ENCODE measurements at regions not wholly inside any gene's neighbourhood (a gene's known extent, or its start where the extent isn't known, plus 50 kb on each side); places are given as distances from the start of the nearest gene placed in this dataset.
A peak's percentile ranks its signal among the peaks of the same experiment; 100 is the strongest.

DNA sequence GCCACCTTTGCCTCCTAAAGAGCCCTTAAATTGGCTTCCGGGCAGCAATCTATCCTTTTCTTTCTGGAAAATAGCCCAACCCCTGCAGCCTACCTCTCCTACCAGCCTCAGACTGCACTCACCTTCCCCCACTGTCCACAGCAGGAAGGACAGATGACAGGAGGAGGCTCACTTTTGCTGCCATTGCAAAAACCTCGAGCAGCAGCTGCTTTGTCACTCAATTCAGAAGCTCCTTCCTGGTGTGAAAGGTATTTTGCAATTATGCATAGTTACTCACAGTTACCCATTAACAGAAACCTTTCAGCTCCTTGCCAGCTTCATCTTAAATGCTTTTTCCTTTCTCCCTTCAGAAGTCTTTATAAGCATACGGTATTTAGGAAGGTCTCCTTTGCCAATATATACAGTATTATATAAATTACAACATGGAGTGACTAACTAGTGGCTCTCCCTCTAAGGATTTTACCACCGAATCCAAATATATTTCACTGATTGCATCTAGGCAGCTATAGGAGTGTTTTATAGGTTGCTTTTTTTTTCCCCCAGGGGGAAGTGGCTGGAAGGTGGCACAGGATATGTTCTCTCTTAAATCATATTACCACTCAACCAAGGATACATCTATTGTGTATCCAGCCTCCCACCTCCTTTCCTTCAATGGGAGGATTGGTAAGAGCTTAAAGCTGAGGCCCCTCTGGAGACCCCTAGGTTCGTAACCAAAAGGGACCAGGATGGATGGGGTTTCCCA lies 142.1 kb upstream of the IPO9 start:
- no peak for DNase-seq (ENCODE audit: low read depth in 2 of 2)

DNA sequence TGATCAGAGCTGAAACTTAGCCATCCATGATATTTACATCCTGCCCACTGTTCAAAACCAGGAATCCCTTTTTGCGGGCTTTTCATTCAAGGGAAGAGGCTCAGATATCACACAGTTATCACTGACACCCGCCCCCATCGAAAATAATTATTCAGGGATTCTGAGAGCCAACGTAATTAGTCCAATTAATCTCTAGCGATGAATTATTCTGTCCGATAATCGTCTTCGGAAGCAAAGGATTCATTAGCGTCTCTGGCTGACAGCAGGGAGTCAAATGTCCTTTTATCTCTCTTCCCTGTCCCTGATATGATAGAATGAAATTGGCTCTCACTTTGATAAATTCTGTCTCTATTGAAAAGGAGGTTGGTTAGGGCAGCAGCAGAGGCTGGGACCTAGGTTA lies 140.4 kb upstream of the IPO9 start:
- DNase-seq (ENCODE audit: low read depth in 2 of 2) = no peak

DNA sequence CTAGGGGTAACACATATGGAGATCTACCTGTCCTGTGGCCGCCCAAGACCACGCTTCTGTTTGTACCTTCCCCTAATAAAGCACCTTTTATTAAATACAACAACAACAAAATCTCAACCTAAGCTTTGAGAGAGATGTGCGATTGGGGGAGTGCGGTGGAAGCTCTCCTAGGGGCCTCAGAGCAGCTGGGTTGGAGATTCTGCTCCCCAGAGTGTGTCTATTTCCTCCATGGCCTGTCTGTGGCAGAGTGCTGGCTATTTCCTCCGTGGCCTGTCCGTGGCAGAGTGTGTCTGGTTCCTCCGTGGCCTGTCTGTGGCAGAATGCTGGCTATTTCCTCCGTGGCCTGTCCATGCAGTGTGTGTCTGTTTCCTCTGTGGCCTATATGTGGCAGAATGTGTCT lies 139.3 kb upstream of the IPO9 start:
- DNase-seq (ENCODE audit: low read depth in 2 of 2) = no peak

DNA sequence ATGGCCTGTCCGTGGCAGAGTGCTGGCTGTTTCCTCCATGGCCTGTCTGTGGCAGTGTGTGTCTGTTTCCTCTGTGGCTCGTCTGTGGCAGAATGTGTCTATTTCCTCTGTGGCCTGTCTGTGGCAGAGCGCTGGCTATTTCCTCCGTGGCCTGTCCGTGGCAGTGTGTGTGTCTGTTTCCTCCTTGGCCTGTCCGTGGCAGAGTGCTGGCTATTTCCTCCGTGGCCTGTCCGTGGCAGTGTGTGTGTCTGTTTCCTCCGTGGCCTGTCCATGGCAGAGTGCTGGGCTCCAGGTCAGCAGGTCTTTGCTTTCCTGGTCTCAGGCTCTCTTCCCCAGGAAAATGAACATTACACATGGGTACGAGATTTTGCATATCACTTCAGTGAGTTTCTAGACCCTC lies 138.4 kb upstream of the IPO9 start:
- no peak for DNase-seq (ENCODE audit: low read depth in 2 of 2)

DNA sequence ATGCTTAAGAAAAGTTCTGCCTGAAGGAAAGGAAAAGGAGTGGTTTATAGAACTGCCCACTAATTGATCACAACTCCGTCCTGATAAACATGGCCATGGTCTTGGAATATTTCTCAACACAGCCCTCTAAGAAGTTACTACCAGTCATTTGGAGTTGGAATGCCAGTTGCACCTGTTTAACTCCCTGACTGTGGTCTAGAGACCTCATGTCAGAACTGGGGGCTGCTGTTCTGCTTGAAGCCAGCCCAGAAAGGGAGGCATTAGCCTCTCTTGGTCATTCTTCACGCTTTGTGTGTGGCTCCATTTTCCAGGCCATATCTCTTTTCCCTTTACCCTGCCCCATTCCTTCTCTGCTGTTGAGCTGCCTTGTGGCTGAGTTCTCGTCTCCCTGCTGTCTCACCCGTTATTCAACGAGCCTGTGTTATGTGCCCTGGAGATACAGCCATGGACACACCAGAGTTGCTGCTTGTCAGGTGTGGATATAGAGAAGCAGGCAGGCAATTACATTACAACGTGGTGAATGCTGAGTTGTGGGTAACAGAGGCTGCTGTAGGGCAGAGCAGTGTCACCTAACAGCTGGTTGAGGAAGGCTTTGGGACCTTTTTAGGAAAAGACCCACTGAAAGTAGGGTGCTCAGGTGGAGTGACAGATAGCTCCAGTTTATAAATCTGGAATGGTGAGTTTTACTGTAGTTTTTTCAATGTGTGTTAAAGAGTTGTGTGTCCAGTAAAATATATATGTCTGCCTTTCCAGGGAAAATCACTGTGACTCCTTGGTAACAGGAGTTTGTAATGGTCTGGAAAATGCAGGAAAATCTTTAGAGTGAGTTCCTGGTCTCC lies 137.0 kb upstream of the IPO9 start:
- no peak for DNase-seq (ENCODE audit: low read depth in 2 of 2)

DNA sequence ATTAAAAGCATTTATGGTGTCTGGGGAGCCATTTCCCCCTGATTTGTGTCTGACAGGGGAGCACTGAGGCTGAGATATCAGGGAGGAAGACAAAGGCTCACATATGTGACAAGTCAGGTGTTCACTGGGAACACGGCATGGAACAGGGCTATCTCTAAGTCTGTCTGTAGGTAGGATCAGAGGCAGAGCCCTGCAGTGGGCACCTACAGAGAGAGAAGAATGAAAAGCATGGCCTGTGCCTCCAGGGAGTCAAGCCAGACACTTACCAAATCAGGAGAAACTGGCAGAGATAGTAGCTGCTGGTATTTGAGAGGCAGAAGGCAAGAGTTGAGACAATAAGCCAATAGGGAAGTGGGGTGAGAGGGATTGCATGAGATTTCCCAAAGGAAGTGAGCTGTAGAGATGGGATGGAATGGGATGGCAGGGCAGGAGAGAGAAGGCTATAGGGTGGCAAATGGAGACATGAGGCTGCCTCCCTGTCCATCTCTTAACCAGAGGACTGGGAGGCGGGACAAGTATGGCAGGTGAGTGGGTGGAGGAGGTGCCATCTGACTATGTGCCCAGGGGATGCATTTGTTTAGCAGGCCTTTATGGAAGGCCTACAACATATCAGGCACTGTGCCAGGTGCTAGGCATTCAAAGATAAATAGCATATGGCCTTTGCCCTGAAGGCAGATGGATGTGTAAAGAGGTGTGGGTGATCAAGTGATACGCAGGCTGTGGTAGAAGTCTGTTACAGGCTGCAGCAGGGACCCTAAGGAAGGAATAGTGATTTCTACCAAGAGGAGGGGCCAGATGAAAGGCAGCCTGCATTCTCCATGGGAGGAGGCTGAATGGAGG lies 136.2 kb upstream of the IPO9 start:
- no peak for DNase-seq (ENCODE audit: low read depth in 2 of 2)

DNA sequence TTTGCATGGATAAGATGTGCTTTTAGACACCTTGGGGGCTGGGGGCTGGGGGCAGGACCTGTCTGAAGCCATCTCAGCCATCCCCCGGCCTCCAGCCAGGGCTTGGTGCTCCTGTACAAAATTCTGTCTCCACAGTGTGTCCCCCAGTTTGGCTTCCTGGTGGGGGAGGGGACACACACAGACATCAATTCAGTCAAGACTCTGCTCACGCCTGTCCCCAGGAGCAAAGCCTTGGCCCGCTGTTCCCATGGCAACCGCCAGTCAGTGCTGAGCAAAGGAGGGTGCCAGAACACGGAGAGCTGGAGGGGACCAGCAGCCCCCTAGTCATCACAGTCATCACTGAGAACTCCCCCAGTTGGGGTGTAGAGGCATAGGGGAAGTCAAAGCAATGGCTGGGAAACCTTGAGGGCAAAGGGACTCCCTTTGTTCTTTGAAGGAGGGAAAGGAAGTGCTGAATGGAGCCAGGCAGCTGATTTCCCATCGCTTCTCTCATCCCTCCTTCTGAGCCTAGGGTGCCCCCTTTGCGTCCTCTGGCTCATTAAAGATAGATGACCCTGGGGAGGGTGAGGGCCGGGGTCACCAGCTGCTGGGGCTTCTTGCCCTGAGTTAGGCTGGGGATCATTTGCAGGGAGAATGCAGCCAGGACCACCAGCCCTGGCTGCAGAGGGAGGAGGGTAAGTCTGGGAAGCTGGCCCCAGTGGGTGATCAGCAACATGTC lies 134.9 kb upstream of the IPO9 start:
- DNase-seq (ENCODE audit: low read depth in 2 of 2) = no peak

DNA sequence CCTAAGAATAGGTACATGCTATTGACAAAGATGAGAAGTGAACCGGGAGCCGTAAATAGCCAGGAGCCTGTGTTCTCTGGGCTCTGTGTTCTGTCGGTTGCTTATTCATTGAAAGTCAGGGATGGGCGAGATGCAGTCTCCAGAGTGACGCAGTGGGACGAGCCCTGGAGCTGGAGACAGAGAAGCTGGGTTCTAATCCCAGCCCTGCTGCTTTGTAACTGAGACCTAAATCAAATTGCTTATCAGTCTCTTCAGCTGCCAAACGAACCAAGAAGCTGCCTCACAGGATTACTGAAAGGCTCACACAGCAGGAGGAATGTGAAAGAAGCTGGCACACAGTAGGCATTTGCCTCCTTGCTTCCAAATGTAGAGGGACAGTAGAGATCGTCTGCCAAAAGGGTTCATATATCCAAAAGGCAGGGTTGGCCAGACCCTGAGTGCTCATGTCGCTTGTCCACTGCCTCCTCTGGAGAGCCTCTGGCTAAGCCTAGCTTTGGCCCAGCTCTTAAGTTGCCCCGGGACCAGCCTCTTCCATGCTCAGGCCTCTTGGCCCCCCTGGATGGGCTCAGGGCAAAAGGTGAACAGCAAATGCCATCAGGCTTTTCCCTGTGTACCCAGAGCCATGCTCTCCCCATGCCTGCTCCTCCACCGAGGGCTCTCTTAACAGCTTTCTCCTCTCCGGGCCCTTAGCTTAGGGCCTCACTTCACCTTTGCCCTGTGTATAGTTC lies 134.2 kb upstream of the IPO9 start:
- no peak for DNase-seq (ENCODE audit: low read depth in 2 of 2)

DNA sequence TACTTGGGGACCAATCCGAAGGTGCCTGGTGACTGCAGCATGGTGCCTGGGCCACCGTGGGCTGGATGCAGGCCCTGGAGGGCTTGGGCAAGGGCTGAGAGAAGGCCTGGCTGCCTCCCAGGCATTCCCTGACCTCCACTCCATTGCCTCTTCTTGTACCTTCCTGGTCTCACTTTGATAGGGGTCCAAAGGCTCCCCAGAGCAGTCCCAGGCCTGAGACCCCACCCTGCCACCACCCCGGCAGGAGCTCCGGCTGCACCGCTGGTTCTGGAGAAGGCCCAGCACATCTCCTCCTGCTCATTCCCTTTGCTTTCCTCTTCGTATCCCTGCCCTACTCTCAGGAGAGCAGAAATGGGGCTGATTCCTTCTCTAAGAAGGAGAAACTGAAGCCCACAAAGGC lies 133.3 kb upstream of the IPO9 start:
- no peak for DNase-seq (ENCODE audit: low read depth in 2 of 2)

DNA sequence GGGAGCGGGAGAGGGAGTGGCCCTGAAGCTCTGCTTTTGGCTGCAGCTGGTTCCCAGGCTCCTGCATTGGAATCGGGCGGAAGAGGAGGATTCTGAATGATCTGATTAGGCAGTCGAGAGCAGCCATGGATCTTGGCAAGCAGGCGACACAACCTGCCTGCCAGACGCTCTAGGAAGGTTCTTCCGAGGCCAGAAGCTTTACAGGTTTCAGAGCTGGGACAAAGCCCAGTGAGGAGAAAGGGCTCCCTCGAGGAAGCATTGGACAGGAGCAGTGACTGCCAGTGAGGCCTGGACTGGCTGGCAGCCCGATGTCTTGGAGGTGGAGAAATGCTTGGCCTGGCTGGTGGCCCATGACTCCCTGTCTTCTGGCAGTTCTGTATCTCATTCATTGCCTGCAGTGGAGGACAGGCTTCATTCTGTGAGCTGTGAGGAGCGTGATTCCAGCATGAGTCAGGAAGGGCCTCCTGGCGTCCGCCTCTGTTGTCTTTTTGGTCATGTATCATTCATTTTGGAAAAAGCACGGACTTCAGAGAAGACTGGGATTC lies 132.7 kb upstream of the IPO9 start:
- DNase-seq (ENCODE audit: low read depth in 2 of 2) = no peak

DNA sequence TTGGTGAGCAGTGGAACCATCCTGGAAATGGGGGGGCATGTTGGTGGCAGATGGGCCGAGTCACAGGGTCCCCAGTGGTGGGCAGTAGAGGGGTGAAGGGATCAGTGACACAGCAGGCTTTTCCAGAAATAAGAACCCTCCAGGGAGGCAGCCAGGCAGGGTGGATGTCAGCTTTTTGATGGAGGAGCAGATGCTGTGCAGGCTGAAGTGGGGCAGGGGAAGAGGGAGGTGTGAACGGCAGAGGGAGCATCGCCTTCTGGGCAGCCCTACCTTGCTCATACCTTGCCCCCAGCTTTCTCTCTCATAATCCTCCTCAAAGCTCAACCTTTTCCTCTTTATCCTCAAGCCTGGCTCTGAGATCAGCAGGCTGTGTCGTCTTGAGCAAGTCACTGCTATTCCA lies 131.8 kb upstream of the IPO9 start:
- DNase-seq (ENCODE audit: low read depth in 2 of 2) = no peak

DNA sequence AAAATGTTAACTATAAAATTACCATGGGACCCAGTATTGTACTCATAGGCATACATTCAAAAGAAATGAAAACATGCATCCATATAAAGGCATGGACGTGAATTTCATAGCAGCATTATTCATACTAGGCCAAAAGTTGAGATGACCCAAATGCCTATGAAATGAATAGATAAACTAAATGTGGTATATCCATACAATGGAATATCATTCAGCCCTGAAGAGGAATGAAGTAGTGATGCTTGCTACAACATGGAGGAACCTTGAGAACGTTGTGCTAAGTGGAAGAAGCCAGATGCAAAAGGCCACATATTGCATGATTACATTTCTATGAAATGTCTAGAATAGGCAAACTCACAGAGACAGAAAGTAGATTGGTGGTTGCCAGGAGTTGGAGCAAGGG lies 127.1 kb upstream of the IPO9 start:
- no peak for DNase-seq (ENCODE audit: low read depth in 2 of 2)

DNA sequence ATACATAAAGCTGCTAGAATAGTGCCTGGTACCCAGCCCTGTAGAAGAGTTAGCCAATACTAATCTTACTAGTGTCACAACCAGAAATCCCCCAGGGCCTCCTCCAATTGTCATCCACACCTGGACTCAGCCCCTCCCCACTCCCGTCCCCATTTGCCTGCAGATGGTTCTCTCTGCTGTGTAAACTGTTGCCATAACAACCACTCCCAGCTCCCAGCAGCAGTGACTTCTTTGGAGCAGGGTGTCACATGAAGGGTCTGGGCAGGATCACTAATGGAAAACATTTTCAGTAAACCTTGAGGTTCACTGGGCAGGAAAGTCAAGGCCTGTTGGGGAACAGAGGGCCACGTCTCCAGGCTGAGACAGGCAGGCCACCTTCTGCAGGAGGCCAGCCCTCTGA lies 126.0 kb upstream of the IPO9 start:
- DNase-seq (ENCODE audit: low read depth in 2 of 2) = no peak

DNA sequence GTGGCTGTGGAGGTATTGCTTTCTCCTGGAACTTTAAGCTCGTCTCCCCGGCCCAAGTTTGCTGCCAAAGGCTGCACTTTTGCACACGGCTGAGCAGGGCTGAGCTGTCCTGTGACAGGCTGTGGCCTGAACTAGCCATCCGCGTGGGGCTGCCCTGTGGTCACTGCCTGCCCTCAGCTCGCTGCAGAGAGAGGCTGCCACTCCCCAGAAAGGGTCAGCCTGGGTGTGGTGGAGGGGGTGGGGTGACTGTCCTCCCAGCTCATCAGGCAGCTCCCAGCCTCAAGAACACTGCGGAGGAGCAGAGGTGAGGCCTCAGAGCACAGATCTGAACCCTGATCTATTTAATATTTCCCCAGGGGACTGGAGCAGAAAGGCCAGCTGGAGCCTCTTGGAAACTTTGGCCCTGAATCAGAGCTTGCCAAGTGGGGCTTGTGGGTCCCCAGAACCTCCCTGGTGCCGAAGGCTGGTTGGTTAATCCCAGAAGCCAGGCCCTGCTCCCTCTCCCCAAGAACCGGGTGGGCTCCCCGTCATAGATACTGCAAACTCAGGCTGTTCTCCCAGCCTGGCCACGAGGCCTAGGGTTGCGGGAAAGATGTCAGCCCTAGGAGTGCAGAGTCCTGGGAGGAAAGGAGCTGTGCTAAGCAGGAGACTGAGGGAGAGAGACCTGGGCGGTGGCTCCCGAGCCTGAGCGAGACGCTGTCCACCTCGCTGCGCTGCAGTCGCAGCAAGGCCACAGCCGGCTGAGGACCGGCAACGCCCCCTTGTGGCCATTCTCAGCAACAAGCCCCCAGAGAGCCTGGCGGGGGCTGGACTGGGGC lies 125.1 kb upstream of the IPO9 start:
- DNase-seq (ENCODE audit: low read depth in 2 of 2) = peak; percentile 8 to 20

DNA sequence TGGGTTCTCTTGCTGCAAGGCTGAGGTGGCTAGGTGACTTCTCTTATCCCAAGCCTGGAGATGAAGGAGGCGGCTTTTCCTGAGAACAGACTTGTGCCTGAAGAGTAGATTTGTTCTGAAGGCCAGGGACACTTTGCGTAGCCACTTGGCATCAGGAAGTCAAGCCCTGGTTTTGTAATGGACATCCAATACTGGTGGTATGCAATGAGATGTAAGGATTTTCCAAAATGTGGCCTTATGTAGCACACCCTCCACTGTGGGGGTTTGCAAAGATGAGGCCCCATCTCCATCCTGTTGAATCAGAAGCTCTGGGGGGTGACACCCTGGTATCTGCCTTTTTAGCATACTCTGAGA lies 124.5 kb upstream of the IPO9 start:
- DNase-seq (ENCODE audit: low read depth in 2 of 2) = no peak

DNA sequence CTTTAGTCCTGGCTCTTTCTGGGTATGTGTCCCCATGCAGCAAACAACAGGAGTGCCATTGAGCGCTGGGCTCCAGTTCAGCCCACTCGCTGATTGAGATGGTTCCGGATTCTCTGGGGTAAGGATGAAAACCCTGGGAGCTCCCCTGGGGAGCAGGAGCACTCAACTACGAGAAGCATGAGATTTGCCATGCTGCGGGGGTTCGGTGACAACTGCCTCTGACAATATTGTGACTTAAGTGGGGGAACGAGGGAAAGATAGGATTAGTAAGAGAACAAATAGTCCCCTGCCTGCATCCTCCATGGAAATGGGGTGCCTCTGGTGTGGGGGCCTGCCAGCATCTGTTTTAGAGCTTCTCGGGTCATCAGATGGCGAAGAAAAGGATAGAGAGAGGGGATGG lies 123.6 kb upstream of the IPO9 start:
- no peak for DNase-seq (ENCODE audit: low read depth in 2 of 2)

DNA sequence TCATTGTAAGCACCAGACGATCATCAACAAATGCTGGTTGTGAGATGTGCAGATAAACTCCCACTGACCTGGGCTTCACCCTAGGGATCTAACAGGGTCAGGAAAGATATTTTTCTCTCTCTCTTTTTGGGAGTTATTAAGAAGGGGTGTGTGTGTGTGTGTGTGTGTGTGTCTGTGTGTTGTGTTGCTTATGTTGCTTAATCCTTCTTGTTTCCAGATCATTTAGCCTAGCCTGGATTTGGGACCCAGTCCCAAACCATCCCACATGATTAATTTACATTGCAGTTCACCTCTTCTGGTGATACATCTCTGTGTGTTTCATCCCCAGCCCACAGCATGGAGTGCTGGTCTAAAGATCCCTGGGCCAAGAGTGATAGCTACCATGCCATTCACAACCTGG lies 122.8 kb upstream of the IPO9 start:
- DNase-seq (ENCODE audit: low read depth in 2 of 2) = no peak

DNA sequence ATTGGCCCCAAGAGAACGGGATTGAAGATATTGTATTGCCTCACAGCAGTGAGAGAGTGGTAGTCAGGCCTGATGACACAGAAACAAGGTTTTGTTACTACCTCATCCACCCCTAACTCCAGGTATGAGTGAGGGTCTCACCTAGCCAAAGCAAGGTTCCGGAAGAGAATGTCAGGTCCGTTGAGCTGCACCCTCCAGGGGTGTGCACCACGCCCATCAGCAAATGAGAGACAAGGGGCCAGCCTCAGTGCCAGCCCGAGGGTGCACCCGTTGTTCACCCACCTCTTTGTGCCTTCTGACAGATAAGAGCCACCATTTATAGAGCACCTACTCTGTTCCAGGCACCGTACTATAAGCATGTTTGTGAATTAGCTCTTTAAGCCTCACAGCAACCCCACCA lies 121.9 kb upstream of the IPO9 start:
- no peak for DNase-seq (ENCODE audit: low read depth in 2 of 2)

DNA sequence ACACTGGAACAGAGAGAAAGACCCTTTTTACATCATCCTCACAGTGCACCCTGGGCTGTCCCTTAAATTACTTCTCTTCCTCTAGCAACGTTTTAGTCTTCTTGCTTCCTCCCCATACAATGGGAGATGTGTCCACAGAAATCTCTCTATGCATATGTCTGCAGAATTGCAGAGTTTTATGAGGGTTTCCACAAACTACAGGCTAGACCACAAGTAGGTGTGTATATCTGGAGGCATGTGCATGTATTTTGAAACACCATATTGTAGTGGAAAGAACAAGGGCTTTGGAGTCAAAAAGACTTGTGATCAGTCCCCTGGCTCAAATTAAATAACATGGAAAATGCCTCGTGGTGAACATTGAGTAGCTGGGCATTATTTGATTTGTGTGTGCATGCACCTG lies 121.3 kb upstream of the IPO9 start:
- DNase-seq (ENCODE audit: low read depth in 2 of 2) = no peak

DNA sequence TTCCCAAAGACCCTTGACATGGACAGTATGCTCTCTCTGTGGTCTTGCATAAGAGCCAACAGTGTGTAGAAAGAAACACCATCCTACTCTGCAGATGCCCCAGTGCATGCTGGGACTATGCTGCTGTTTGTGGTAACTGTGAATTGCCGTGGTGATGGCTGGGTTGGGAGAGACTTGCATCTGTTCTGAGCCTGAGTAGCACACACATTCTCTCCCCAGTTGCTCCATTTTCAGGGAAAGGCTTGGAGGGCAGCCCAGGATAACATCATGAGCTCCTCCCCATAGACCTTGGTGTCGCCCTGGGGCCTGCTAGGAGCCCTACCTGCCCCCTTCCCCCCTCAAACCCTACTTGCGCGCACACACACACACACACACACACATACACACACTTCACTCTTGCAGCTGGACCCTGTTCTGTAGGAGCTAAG lies 120.9 kb upstream of the IPO9 start:
- DNase-seq (ENCODE audit: low read depth in 2 of 2) = no peak
